Panc1 (cell line): ENCODE measurements at regions not wholly inside any gene's neighbourhood (a gene's known extent, or its start where the extent isn't known, plus 50 kb on each side); places are given as distances from the start of the nearest gene placed in this dataset.

Experiments
- ATAC-seq: fragments of 200-7000 bp; cut with Tn5 transposase; 2 replicates; pipeline ENCODE4 v1.9.1; 2020; ENCODE audit warnings: mild to moderate bottlenecking, moderate library complexity
- BruUV-seq: library from RNA; stranded (reverse); fragments of 400-500 nt; replicated peaks from 2 replicates; lab custom pipeline; 2021; lab: Mats Ljungman, UMichigan
- CTCF ChIA-PET: fragments of 300-600 bp; sonication (Branson Sonifier 250); formaldehyde crosslinking; loops from one replicate; lab custom pipeline; 2022; ENCODE audit warnings: antibody characterized with exemption; lab: Charles Lee
- POLR2A ChIA-PET: fragments of 300-600 bp; sonication (Branson Sonifier 250); formaldehyde crosslinking; loops from one replicate; lab custom pipeline; 2022; ENCODE audit warnings: antibody characterized with exemption; lab: Charles Lee
- DNase-seq: peaks from one replicate; pipeline ENCODE4 v3.0.0-alpha.2; 2010; ENCODE audit warnings: low read depth, low spot score
- H3K27ac ChIP-seq: 2 replicates; pipeline ENCODE4 v1.5.1; 2011; ENCODE audit warnings: mild to moderate bottlenecking, low read length, inconsistent platforms
- H3K27me3 ChIP-seq: fragments of 200-500 bp; sonication (Bioruptor generic); 2 replicates; pipeline ENCODE4 v1.6.0; 2014; ENCODE audit warnings: low read length, inconsistent platforms; ENCODE audit not compliant: control insufficient read depth, insufficient read depth
- H3K36me3 ChIP-seq: fragments of 200-500 bp; sonication (Bioruptor generic); 2 replicates; pipeline ENCODE4 v1.5.1; 2014; ENCODE audit warnings: inconsistent platforms, mild to moderate bottlenecking, low read length, moderate library complexity; ENCODE audit not compliant: control insufficient read depth, insufficient read depth
- H3K4me1 ChIP-seq: 2 replicates; pipeline ENCODE4 v1.5.1; 2011; ENCODE audit warnings: inconsistent platforms, mild to moderate bottlenecking, low read length, moderate library complexity; ENCODE audit not compliant: control insufficient read depth, insufficient read depth
- H3K4me3 ChIP-seq, 2 experiments: 2 replicates each; pipeline ENCODE4 v1.5.1; 2011 to 2012; ENCODE audit warnings: low read depth in 2 of 2, low read length in 2 of 2, mild to moderate bottlenecking in 2 of 2, inconsistent platforms in 1 of 2, moderate library complexity in 1 of 2
- H3K9me3 ChIP-seq: fragments of 200-500 bp; sonication (Bioruptor generic); 2 replicates; pipeline ENCODE4 v1.5.1; 2014; ENCODE audit warnings: low read depth, mild to moderate bottlenecking, inconsistent platforms, low read length, moderate library complexity; ENCODE audit not compliant: control insufficient read depth, insufficient read depth
- POLR2AphosphoS5 ChIP-seq: IDR thresholded peaks from 2 replicates; pipeline ENCODE4 v1.6.1; 2012; ENCODE audit warnings: mild to moderate bottlenecking, low read depth, low read length, moderate library complexity
- SIN3A ChIP-seq: IDR thresholded peaks from 2 replicates; pipeline ENCODE4 v1.6.1; 2012; ENCODE audit warnings: low read depth, mild to moderate bottlenecking, low read length, moderate library complexity, borderline replicate concordance; ENCODE audit not compliant: insufficient read depth
- TCF7L2 ChIP-seq: IDR thresholded peaks from 2 replicates; pipeline ENCODE4 v1.6.1; 2011; ENCODE audit warnings: mild to moderate bottlenecking, low read depth, low read length, inconsistent platforms
- in situ Hi-C: cut with HindIII; loops from 2 replicates; pipeline ENCODE4 v1.10.0; 2016; ENCODE audit warnings: low sequenced_read_pairs, low pct_unique_long_range_greater_than_20kb
- intact Hi-C: fragments of 100-400 bp; cut with micrococcal nuclease; formaldehyde crosslinking; loops from one replicate; pipeline ENCODE4 v1.10.0; 2022; ENCODE audit not compliant: unreplicated experiment
- TF ChIP-seq, protein P1 (sequence below): fragments of 450-650 bp; IDR thresholded peaks from 2 replicates; pipeline ENCODE4 v1.5.1; 2017; ENCODE audit warnings: mild to moderate bottlenecking
- TF ChIP-seq, protein P2 (sequence below), 2 experiments: IDR thresholded peaks; 2 replicates each; pipeline ENCODE4 v1.6.1; 2011 to 2012; ENCODE audit warnings: low read depth in 2 of 2, control low read depth in 1 of 2, low read length in 1 of 2, mild to moderate bottlenecking in 1 of 2, moderate library complexity in 1 of 2; ENCODE audit not compliant: insufficient read depth in 1 of 2

DNA sequence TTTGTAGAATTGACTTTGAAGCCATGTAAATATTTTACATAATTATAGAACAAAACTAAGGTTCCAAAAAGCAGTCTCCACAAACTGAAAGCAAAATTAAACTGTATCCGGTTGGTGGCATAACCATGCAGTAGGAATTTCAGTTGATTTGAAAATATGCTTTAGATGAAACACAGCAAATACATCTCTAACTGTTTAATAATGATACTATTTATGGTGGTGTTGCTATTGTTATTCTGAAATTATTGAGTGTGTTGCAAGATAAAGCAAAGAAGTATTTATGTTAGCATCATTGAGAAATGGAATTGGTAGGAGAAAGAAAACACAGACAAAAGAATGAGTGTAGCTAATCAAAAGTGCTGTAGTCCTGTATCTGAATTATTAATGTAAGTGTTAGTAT lies 73.8 kb upstream of the MTHFD1L start:
- H3K4me3 ChIP-seq: no peak overlapping the region
- no TSS peak for BruUV-seq
- in situ Hi-C loops (no loop called here), intact Hi-C loops (no loop called here)
- POLR2A ChIA-PET: no interaction called here
- H3K4me1 ChIP-seq: no peaks in the 10 kb centered on the region
- H3K27me3 ChIP-seq: no peaks in the 10 kb centered on the region
- ATAC-seq (no peak), DNase-seq (no peak)
- no peak for TF ChIP-seq POLR2AphosphoS5
- TF ChIP-seq SIN3A: no peak
- TF ChIP-seq, protein P1, sequence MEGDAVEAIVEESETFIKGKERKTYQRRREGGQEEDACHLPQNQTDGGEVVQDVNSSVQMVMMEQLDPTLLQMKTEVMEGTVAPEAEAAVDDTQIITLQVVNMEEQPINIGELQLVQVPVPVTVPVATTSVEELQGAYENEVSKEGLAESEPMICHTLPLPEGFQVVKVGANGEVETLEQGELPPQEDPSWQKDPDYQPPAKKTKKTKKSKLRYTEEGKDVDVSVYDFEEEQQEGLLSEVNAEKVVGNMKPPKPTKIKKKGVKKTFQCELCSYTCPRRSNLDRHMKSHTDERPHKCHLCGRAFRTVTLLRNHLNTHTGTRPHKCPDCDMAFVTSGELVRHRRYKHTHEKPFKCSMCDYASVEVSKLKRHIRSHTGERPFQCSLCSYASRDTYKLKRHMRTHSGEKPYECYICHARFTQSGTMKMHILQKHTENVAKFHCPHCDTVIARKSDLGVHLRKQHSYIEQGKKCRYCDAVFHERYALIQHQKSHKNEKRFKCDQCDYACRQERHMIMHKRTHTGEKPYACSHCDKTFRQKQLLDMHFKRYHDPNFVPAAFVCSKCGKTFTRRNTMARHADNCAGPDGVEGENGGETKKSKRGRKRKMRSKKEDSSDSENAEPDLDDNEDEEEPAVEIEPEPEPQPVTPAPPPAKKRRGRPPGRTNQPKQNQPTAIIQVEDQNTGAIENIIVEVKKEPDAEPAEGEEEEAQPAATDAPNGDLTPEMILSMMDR: no peak
- TF ChIP-seq TCF7L2: no peak
- TF ChIP-seq, protein P2, sequence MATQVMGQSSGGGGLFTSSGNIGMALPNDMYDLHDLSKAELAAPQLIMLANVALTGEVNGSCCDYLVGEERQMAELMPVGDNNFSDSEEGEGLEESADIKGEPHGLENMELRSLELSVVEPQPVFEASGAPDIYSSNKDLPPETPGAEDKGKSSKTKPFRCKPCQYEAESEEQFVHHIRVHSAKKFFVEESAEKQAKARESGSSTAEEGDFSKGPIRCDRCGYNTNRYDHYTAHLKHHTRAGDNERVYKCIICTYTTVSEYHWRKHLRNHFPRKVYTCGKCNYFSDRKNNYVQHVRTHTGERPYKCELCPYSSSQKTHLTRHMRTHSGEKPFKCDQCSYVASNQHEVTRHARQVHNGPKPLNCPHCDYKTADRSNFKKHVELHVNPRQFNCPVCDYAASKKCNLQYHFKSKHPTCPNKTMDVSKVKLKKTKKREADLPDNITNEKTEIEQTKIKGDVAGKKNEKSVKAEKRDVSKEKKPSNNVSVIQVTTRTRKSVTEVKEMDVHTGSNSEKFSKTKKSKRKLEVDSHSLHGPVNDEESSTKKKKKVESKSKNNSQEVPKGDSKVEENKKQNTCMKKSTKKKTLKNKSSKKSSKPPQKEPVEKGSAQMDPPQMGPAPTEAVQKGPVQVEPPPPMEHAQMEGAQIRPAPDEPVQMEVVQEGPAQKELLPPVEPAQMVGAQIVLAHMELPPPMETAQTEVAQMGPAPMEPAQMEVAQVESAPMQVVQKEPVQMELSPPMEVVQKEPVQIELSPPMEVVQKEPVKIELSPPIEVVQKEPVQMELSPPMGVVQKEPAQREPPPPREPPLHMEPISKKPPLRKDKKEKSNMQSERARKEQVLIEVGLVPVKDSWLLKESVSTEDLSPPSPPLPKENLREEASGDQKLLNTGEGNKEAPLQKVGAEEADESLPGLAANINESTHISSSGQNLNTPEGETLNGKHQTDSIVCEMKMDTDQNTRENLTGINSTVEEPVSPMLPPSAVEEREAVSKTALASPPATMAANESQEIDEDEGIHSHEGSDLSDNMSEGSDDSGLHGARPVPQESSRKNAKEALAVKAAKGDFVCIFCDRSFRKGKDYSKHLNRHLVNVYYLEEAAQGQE (IDR thresholded peaks at IDR 0.05; ENCODE audit: insufficient read depth in 1 of 2, low read depth in 2 of 2, low read length in 1 of 2): no peak
- no peaks in the 10 kb centered on the region for H3K9me3 ChIP-seq
- no peak overlapping the region for H3K27ac ChIP-seq
- CTCF ChIA-PET: no interaction called here
- no peaks in the 10 kb centered on the region for H3K36me3 ChIP-seq

DNA sequence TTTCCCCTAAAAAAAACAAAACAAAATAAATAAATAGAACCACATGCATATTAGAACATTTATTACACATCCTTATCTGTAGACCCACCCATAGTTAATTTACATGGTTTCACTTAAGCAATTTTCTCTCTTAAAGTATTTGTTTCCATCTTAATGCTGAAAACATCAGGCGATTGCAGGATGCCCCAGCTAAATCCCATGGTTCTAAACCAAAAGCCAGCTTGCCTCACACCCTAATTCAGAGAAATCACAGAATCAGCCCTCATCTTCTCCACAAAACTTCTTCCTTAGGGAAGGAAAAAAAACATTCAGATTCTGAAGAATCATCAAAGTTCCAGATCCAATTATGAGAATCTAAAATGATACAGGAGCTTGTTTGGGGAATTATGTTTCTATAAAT lies 67.6 kb upstream of the MTHFD1L start:
- Histone ChIP-seq H3K9me3 (no peaks in the 10 kb centered on the region), H3K4me3 (no peak overlapping the region), H3K27me3 (no peaks in the 10 kb centered on the region), H3K4me1 (no peaks in the 10 kb centered on the region), H3K36me3 (no peaks in the 10 kb centered on the region), H3K27ac (no peak overlapping the region)
- DNase-seq: no peak
- BruUV-seq: no TSS peak
- intact Hi-C loops (loop anchor here (5.0 kb wide), 1 partner anchor 381 kb away; no protein-coding TSS in a partner anchor), in situ Hi-C loops (no loop called here)
- no peak for TF ChIP-seq SIN3A
- ATAC-seq: no peak
- POLR2A ChIA-PET: no interaction called here
- CTCF ChIA-PET: interaction anchor here (0.6 kb wide), 1 partner anchor 217 kb away, joined by 9 read pairs; no protein-coding TSS in a partner anchor

DNA sequence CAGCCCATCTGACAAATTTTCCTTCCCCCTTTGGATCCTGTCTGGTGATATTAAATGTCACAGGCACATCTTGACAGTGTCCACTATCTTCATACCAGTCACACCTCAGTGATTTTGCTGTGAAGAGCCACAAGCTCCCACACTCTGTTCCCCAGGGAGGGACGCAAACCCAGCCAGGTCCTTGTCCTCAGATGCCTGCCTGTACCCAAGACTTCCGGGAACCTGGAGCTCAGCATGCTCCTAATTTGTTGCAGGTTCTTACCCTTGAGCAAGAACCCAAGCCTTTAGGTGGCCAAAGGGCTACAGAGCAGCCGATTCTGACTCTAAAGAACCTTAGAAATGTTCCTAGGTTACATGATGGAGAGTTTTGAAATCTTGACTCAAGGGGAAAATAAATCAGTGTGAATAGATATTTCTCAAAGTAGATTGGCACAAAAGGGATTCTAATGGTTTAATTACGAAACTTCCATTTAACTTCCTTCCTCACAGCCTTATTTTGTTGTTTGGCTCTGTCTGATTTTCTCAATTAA lies 66.2 kb upstream of the MTHFD1L start:
- H3K4me3 ChIP-seq: no peak overlapping the region
- TF ChIP-seq SIN3A: no peak
- TF ChIP-seq, protein P2 (IDR thresholded peaks at IDR 0.05; ENCODE audit: insufficient read depth in 1 of 2, low read depth in 2 of 2, low read length in 1 of 2): no peak
- ChIA-PET POLR2A (interaction anchor here (0.6 kb wide), 1 partner anchor 18 kb away, joined by 3 read pairs; no protein-coding TSS in a partner anchor), CTCF (no interaction called here)
- no peaks in the 10 kb centered on the region for H3K4me1 ChIP-seq
- no TSS peak for BruUV-seq
- in situ Hi-C loops: no loop called here
- H3K9me3 ChIP-seq: no peaks in the 10 kb centered on the region
- intact Hi-C loops: loop anchor here (5.0 kb wide), 1 partner anchor 382 kb away; no protein-coding TSS in a partner anchor
- ATAC-seq (no peak), DNase-seq (no peak)
- H3K27ac ChIP-seq: no peak overlapping the region
- no peaks in the 10 kb centered on the region for H3K36me3 ChIP-seq
- no peaks in the 10 kb centered on the region for H3K27me3 ChIP-seq
